ENCODE measurements at regions not wholly inside any gene's neighbourhood (a gene's known extent, or its start where the extent isn't known, plus 50 kb on each side); places are given as distances from the start of the nearest gene placed in this dataset.

DNA sequence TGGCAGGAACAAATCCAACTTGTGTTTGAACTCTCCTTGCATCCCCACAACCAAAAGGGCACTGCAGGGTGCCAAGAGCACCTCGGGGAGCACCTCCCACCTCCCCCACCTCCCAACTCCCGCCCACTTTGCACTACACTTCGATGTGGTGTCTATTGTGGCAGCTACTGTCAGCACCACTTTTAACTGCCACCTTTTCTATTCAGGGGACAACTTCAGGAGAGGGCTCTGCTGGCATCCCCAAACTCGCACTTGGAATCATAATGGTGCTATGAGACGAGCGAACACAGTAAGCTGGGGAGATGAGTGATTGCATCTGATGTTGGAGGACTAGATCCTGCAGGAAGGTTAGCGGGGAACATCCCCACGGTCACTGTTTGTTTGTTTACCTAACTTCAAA, 238.2 kb upstream of the PROX1 start:
- TF ChIP-seq CEBPB (IDR thresholded peaks at IDR 0.05; ENCODE audit: low read depth, low read length) (no peak), RFX5 (IDR thresholded peaks at IDR 0.05; ENCODE audit: low read depth, low read length) (no peak), SMC3 (IDR thresholded peaks at IDR 0.05; ENCODE audit: low read depth, low read length) (no peak)
- TF ChIP-seq, protein P1, sequence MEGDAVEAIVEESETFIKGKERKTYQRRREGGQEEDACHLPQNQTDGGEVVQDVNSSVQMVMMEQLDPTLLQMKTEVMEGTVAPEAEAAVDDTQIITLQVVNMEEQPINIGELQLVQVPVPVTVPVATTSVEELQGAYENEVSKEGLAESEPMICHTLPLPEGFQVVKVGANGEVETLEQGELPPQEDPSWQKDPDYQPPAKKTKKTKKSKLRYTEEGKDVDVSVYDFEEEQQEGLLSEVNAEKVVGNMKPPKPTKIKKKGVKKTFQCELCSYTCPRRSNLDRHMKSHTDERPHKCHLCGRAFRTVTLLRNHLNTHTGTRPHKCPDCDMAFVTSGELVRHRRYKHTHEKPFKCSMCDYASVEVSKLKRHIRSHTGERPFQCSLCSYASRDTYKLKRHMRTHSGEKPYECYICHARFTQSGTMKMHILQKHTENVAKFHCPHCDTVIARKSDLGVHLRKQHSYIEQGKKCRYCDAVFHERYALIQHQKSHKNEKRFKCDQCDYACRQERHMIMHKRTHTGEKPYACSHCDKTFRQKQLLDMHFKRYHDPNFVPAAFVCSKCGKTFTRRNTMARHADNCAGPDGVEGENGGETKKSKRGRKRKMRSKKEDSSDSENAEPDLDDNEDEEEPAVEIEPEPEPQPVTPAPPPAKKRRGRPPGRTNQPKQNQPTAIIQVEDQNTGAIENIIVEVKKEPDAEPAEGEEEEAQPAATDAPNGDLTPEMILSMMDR (conservative IDR thresholded peaks at IDR 0.05; ENCODE audit: low read depth, low read length) = no peak
- TF ChIP-seq, protein P2, sequence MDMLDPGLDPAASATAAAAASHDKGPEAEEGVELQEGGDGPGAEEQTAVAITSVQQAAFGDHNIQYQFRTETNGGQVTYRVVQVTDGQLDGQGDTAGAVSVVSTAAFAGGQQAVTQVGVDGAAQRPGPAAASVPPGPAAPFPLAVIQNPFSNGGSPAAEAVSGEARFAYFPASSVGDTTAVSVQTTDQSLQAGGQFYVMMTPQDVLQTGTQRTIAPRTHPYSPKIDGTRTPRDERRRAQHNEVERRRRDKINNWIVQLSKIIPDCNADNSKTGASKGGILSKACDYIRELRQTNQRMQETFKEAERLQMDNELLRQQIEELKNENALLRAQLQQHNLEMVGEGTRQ (IDR thresholded peaks at IDR 0.05; ENCODE audit: low read depth, low read length) = no peak

Measured in IMR-90 (cell line).